Neural cell (in vitro differentiated cells): ENCODE measurements at regions not wholly inside any gene's neighbourhood (a gene's known extent, or its start where the extent isn't known, plus 50 kb on each side); places are given as distances from the start of the nearest gene placed in this dataset.

Experiments used
- H2AFZ ChIP-seq: fragments of 200-600, 300-800 bp; sonication (generic), shearing (Covaris generic); 2 replicates; pipeline ENCODE4 v1.6.0; 2014; ENCODE audit warnings: low read depth, mild to moderate bottlenecking, antibody characterized with exemption, low read length, moderate library complexity
- H3F3A ChIP-seq: fragments of 200-600 bp; shearing (Covaris generic); 2 replicates; pipeline ENCODE4 v1.6.1; 2016; ENCODE audit warnings: mild to moderate bottlenecking, moderate library complexity, mixed read lengths, antibody characterized with exemption, low read length; ENCODE audit not compliant: insufficient read depth, poor library complexity, severe bottlenecking
- H3K27ac ChIP-seq: fragments of 200-600, 300-800 bp; sonication (generic), shearing (Covaris generic); 2 replicates; pipeline ENCODE4 v1.5.1; 2014; ENCODE audit warnings: mild to moderate bottlenecking, low read length, moderate library complexity
- H3K27me3 ChIP-seq: fragments of 300-800, 200-600 bp; sonication (generic), shearing (Covaris generic); 2 replicates; pipeline ENCODE4 v1.6.0; 2014; ENCODE audit warnings: mild to moderate bottlenecking, low read depth, low read length, moderate library complexity; ENCODE audit not compliant: insufficient read depth
- H3K36me3 ChIP-seq: fragments of 300-800, 200-600 bp; sonication (generic), shearing (Covaris generic); 2 replicates; pipeline ENCODE4 v1.5.1; 2014; ENCODE audit warnings: mild to moderate bottlenecking, antibody characterized with exemption, low read length, moderate library complexity; ENCODE audit not compliant: insufficient read depth
- H3K4me2 ChIP-seq: fragments of 300-800, 200-600 bp; sonication (generic), shearing (Covaris generic); 2 replicates; pipeline ENCODE4 v1.6.0; 2014; ENCODE audit warnings: mild to moderate bottlenecking, low read length
- H3K4me3 ChIP-seq: fragments of 300-800, 200-600 bp; sonication (generic), shearing (Covaris generic); 2 replicates; pipeline ENCODE4 v1.5.1; 2014; ENCODE audit warnings: mild to moderate bottlenecking, low read length, moderate library complexity
- H3K79me2 ChIP-seq: fragments of 200-600 bp; shearing (Covaris generic); replicated peaks from 2 replicates; pipeline ENCODE4 v1.6.0; 2014; ENCODE audit warnings: mild to moderate bottlenecking, low read length, moderate library complexity; ENCODE audit not compliant: insufficient read depth
- H3K9ac ChIP-seq: fragments of 300-800, 200-600 bp; sonication (generic), shearing (Covaris generic); 2 replicates; pipeline ENCODE4 v1.6.1; 2016; ENCODE audit warnings: mild to moderate bottlenecking, low read length, mixed read lengths
- H3K9me2 ChIP-seq: fragments of 200-600 bp; shearing (Covaris generic); 2 replicates; pipeline ENCODE4 v1.6.1; 2016; ENCODE audit warnings: mild to moderate bottlenecking, low read length, mixed read lengths; ENCODE audit not compliant: insufficient read depth
- H3K9me3 ChIP-seq: fragments of 200-600, 300-800 bp; sonication (generic), shearing (Covaris generic); 2 replicates; pipeline ENCODE4 v1.6.1; 2016; ENCODE audit warnings: mild to moderate bottlenecking, mixed run types, low read length, moderate library complexity, mixed read lengths
- H4K20me1 ChIP-seq: fragments of 200-600 bp; shearing (Covaris generic); 2 replicates; pipeline ENCODE4 v1.6.1; 2016; ENCODE audit warnings: mild to moderate bottlenecking, mixed run types; ENCODE audit not compliant: insufficient read depth
- CTCF ChIP-seq: fragments of 450-650 bp; IDR thresholded peaks from 2 replicates; pipeline ENCODE4 v1.5.1; 2014; ENCODE audit warnings: antibody characterized with exemption, mild to moderate bottlenecking, moderate library complexity; ENCODE audit not compliant: poor library complexity, severe bottlenecking
- EP300 ChIP-seq: fragments of 450-650 bp; conservative IDR thresholded peaks from 2 replicates; pipeline ENCODE4 v1.6.1; 2014; ENCODE audit warnings: antibody characterized with exemption, mild to moderate bottlenecking, moderate library complexity; ENCODE audit not compliant: poor library complexity, severe bottlenecking
- EZH2 ChIP-seq: fragments of 200-600, 300-800 bp; shearing (Covaris generic), sonication (generic); IDR thresholded peaks from 2 replicates; pipeline ENCODE4 v1.6.1; 2014; ENCODE audit warnings: antibody characterized with exemption, low read length, borderline replicate concordance, mild to moderate bottlenecking; ENCODE audit not compliant: insufficient read depth, poor library complexity, severe bottlenecking
- MXI1 ChIP-seq: fragments of 450-650 bp; conservative IDR thresholded peaks from 2 replicates; pipeline ENCODE4 v1.6.1; 2014; ENCODE audit warnings: antibody characterized with exemption, mild to moderate bottlenecking; ENCODE audit not compliant: poor library complexity, severe bottlenecking
- POLR2AphosphoS5 ChIP-seq: IDR thresholded peaks from 2 replicates; pipeline ENCODE4 v1.6.1; 2012
- RAD21 ChIP-seq: fragments of 450-650 bp; conservative IDR thresholded peaks from 2 replicates; pipeline ENCODE4 v1.6.1; 2014; ENCODE audit warnings: antibody characterized with exemption, mild to moderate bottlenecking, moderate library complexity
- REST ChIP-seq: IDR thresholded peaks from 2 replicates; pipeline ENCODE4 v1.6.1; 2012; ENCODE audit warnings: borderline replicate concordance
- SMC3 ChIP-seq: fragments of 450-650 bp; conservative IDR thresholded peaks from 2 replicates; pipeline ENCODE4 v1.6.1; 2014; ENCODE audit warnings: antibody characterized with exemption, mild to moderate bottlenecking, moderate library complexity; ENCODE audit not compliant: poor library complexity
- TAF1 ChIP-seq: IDR thresholded peaks from 2 replicates; pipeline ENCODE4 v1.6.1; 2012; ENCODE audit warnings: low read depth

- TF ChIP-seq MXI1 (no peak), EP300 (no peak), SMC3 (no peak), POLR2AphosphoS5 (no peak), EZH2 (no peak)
- Histone ChIP-seq H2AFZ (no peak overlapping the region), H3F3A (no peaks in the 10 kb centered on the region), H3K4me3 (no peak overlapping the region), H4K20me1 (no peaks in the 10 kb centered on the region), H3K4me2 (no peak overlapping the region), H3K9me3 (no peaks in the 10 kb centered on the region), H3K9ac (no peak overlapping the region), H3K27me3 (no peaks in the 10 kb centered on the region), H3K36me3 (no peaks in the 10 kb centered on the region), H3K79me2 (no peaks in the 10 kb centered on the region), H3K27ac (no peak overlapping the region), H3K9me2 (no peaks in the 10 kb centered on the region)
These were observed 335.0 kb downstream of the NR4A2 start for GRCh38 chr2:155997538-155997937.

- Histone ChIP-seq H4K20me1 (no peaks in the 10 kb centered on the region), H3K27me3 (no peaks in the 10 kb centered on the region), H3K4me3 (no peak overlapping the region), H3K27ac (no peak overlapping the region), H3K79me2 (no peaks in the 10 kb centered on the region), H3F3A (no peaks in the 10 kb centered on the region), H2AFZ (no peak overlapping the region), H3K9me3 (no peaks in the 10 kb centered on the region), H3K9ac (no peak overlapping the region), H3K4me2 (no peak overlapping the region), H3K36me3 (no peaks in the 10 kb centered on the region), H3K9me2 (no peaks in the 10 kb centered on the region)
- no peak for TF ChIP-seq TAF1
- no peak for TF ChIP-seq SMC3
- no peak for TF ChIP-seq MXI1
- TF ChIP-seq POLR2AphosphoS5, result no peak
- TF ChIP-seq RAD21, result no peak
- no peak for TF ChIP-seq CTCF
- TF ChIP-seq EZH2, result no peak
- no peak for TF ChIP-seq EP300
- TF ChIP-seq REST, result no peak
These were observed 338.2 kb downstream of the NR4A2 start for GRCh38 chr2:155994315-155994714.
